Cardiac muscle cell (in vitro differentiated cells and primary cell): ENCODE measurements at regions not wholly inside any gene's neighbourhood (a gene's known extent, or its start where the extent isn't known, plus 50 kb on each side); places are given as distances from the start of the nearest gene placed in this dataset.
A peak's percentile ranks its signal among the peaks of the same experiment; 100 is the strongest.

Experiments
- DNase-seq, 2 donors: peaks; one replicate each; pipeline versions ENCODE4 v3.0.0 to v3.0.0-alpha.2; 2010 to 2017; ENCODE audit warnings: low read depth in 1 of 2, low spot score in 1 of 2
- H3K27ac ChIP-seq: fragments of 200-600 bp; sonication (generic); 2 replicates; pipeline ENCODE4 v1.5.1; 2016
- H3K27me3 ChIP-seq: fragments of 200-600 bp; sonication (generic); 2 replicates; pipeline ENCODE4 v1.6.0; 2016; ENCODE audit warnings: control low read depth
- H3K36me3 ChIP-seq: fragments of 200-600 bp; sonication (generic); 2 replicates; pipeline ENCODE4 v1.5.1; 2016; ENCODE audit warnings: control low read depth
- H3K4me1 ChIP-seq: fragments of 200-600 bp; sonication (generic); 2 replicates; pipeline ENCODE4 v1.8.1; 2017; ENCODE audit warnings: low read depth, mild to moderate bottlenecking, mixed run types
- H3K4me3 ChIP-seq: fragments of 200-600 bp; sonication (generic); 2 replicates; pipeline ENCODE4 v1.5.1; 2016; ENCODE audit warnings: mild to moderate bottlenecking
- H3K9me3 ChIP-seq: fragments of 200-600 bp; sonication (generic); 2 replicates; pipeline ENCODE4 v1.5.1; 2017; ENCODE audit warnings: low read depth, mild to moderate bottlenecking, control low read depth
- TF ChIP-seq, protein P1 (sequence below): IDR thresholded peaks from 2 replicates; pipeline ENCODE4 v1.5.1; 2012; ENCODE audit warnings: low read depth, mild to moderate bottlenecking, low read length

DNA sequence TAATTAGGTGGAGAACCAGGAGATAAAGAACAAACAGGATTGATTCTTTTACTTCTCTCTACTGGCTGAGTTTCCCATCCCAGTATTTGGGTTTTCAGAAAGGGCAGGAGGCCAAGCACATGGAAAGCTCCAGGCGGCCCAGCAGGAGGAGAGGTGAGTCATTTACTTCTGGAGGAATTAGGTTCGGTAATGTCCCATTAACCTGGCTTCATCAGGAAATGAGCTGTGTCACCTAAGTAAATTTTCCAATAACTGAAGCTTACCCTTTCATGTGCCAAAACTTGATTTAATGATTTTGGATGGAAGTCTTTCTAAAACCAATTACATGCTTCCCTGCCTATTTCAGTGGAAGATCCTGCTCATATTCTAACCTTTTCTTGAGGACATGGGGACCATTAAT, 257.6 kb upstream of the USP24 start:
- DNase-seq, result peak in 1 of 2 donors; percentile 34
- Histone ChIP-seq H3K4me3 (no peak overlapping the region), H3K27me3 (no peaks in the 10 kb centered on the region), H3K9me3 (no peaks in the 10 kb centered on the region), H3K27ac (no peak overlapping the region), H3K36me3 (no peaks in the 10 kb centered on the region), H3K4me1 (no peaks in the 10 kb centered on the region)
- TF ChIP-seq, protein P1, sequence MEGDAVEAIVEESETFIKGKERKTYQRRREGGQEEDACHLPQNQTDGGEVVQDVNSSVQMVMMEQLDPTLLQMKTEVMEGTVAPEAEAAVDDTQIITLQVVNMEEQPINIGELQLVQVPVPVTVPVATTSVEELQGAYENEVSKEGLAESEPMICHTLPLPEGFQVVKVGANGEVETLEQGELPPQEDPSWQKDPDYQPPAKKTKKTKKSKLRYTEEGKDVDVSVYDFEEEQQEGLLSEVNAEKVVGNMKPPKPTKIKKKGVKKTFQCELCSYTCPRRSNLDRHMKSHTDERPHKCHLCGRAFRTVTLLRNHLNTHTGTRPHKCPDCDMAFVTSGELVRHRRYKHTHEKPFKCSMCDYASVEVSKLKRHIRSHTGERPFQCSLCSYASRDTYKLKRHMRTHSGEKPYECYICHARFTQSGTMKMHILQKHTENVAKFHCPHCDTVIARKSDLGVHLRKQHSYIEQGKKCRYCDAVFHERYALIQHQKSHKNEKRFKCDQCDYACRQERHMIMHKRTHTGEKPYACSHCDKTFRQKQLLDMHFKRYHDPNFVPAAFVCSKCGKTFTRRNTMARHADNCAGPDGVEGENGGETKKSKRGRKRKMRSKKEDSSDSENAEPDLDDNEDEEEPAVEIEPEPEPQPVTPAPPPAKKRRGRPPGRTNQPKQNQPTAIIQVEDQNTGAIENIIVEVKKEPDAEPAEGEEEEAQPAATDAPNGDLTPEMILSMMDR, result no peak

DNA sequence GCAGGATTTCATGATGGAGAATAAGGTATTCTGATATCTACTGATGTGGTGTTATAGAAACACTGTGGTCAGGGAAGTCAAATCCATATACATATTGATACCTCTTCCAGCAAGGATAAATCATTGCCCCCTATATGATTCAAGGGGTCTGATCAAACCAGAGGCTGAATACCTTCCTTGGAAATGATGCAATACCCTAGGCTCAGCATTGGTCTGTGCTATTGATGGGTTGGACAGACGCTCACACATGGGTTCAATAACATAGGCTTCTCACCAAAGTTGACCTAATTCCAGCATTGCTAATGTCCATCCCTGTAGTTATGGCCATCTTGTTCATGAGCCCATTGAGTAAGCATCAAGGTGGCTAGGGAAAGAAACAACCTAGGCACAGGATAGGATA, 257.0 kb upstream of the USP24 start:
- Histone ChIP-seq H3K4me1 (no peaks in the 10 kb centered on the region), H3K27ac (no peak overlapping the region), H3K9me3 (no peaks in the 10 kb centered on the region), H3K4me3 (no peak overlapping the region), H3K36me3 (no peaks in the 10 kb centered on the region), H3K27me3 (no peaks in the 10 kb centered on the region)
- TF ChIP-seq, protein P1, result no peak
- no peak for DNase-seq

DNA sequence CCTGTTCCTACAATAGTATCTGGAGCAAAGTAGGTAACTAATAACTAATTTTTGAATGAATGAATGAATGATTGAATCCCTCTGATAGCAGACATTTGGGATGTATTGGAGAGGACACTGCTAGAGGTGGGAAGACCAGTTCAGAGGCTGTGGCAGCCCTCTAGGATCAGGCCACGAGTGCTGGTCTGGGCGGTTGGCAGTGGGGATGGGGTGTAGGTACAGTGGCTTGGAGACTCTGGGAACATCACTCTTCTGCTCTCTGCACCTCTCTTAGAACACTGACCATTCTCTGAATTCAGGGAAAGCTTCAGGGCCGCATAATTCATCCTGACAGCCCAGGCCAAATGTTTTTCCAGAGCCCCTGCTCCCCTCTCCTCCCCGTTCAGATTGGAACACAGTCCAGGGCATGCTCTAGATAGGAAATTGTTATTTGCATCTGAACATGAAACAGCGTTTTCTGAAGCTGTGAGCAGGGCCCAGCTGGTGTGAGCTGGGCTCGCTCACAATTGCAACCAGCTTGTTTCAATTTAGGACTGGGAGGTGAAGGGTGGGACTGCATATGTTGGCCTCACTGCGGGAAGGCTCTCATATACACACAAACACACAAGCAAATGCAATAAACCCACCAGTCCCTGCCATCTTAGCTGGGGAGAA, 253.1 kb upstream of the USP24 start:
- DNase-seq, result no peak
- Histone ChIP-seq H3K4me3 (no peak overlapping the region), H3K4me1 (no peaks in the 10 kb centered on the region), H3K27me3 (no peaks in the 10 kb centered on the region), H3K36me3 (no peaks in the 10 kb centered on the region), H3K9me3 (no peaks in the 10 kb centered on the region), H3K27ac (no peak overlapping the region)
- TF ChIP-seq, protein P1, result no peak

DNA sequence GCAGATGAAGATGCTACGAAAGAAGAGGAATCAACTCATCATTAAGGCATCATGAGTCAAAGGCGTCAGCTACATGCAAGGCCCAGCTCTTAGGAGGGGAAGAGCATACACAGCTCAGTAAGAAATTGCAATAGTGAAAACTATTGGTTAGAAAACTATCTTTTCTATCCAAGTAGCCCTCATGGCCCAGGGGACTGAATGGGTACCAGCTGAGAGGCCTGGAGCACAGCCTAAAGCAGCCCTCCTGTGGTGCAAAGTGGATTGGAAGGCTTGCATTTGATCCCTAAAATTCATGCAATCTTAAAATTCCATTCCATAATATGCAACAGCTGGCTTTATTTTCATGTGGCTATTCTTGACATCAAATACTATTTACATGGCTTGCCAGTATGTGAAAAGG, 251.8 kb upstream of the USP24 start:
- TF ChIP-seq, protein P1, result no peak
- no peak overlapping the region for H3K4me3 ChIP-seq
- H3K27ac ChIP-seq, result no peak overlapping the region
- H3K36me3 ChIP-seq, result no peaks in the 10 kb centered on the region
- H3K27me3 ChIP-seq, result no peaks in the 10 kb centered on the region
- H3K9me3 ChIP-seq, result no peaks in the 10 kb centered on the region
- H3K4me1 ChIP-seq, result no peaks in the 10 kb centered on the region
- DNase-seq, result no peak

DNA sequence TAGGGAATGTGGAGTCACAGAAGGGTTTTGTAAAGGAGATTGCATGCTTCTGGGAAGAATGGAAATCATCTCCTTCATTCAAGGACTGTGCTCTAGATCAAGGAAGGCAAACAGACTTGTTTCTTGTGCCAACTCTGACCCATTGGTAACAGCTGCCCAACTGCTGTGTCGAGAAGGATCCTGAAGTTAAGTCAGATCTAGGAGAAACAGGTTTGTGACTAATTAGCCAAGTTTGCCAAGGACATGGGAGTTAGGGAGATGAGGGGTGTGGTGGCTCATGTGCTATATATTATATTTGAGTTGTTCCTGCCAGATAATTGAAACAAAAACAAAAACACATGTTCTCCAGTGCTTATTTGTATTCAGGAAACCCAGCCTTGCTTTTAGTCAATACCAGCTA, 251.2 kb upstream of the USP24 start:
- no peaks in the 10 kb centered on the region for H3K36me3 ChIP-seq
- TF ChIP-seq, protein P1, result no peak
- H3K27me3 ChIP-seq, result no peaks in the 10 kb centered on the region
- no peak overlapping the region for H3K4me3 ChIP-seq
- no peaks in the 10 kb centered on the region for H3K4me1 ChIP-seq
- DNase-seq, result no peak
- H3K27ac ChIP-seq, result no peak overlapping the region
- H3K9me3 ChIP-seq, result no peaks in the 10 kb centered on the region

DNA sequence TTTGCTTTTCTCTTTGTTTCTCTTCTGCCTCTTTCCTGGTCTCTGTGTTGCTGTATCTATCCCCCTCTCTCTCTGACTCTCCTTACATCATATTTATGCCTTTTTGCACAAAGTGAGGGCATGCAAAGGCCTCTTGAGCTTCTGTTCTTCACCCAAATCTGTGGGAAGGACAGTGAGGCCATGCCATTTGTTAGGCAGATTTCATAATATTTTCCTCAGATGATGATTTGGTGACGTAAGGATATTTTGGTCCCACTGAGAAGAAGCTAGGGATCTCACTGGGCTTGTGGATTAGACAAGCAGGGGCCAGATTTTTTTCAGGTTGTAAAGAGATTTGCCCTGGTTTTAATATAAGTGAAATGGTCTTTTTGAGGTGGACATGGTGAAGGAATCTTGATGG, 249.4 kb upstream of the USP24 start:
- no peaks in the 10 kb centered on the region for H3K4me1 ChIP-seq
- H3K27ac ChIP-seq, result no peak overlapping the region
- H3K36me3 ChIP-seq, result no peaks in the 10 kb centered on the region
- H3K9me3 ChIP-seq, result no peaks in the 10 kb centered on the region
- no peak for DNase-seq
- no peak overlapping the region for H3K4me3 ChIP-seq
- no peaks in the 10 kb centered on the region for H3K27me3 ChIP-seq
- TF ChIP-seq, protein P1, result no peak
